ENCODE measurements at regions not wholly inside any gene's neighbourhood (a gene's known extent, or its start where the extent isn't known, plus 50 kb on each side); places are given as distances from the start of the nearest gene placed in this dataset.

GRCh38 chr4:116385583-116385982 is 699.8 kb downstream of the TRAM1L1 start:
- H3K36me3 Mint-ChIP-seq (ENCODE audit: insufficient read depth) = no peaks in the 10 kb centered on the region

GRCh38 chr4:116374815-116375214 is 710.6 kb downstream of the TRAM1L1 start:
- H3K27ac Mint-ChIP-seq (ENCODE audit: low read depth) = no peak overlapping the region
- H3K9me3 Mint-ChIP-seq = no peaks in the 10 kb centered on the region
- no peaks in the 10 kb centered on the region for H3K4me1 Mint-ChIP-seq
- ATAC-seq (replicated peaks; ENCODE audit: extremely low read depth, poor library complexity, severe bottlenecking) (no peak), DNase-seq (ENCODE audit: low spot score in 2 of 2) (no peak)
- H3K36me3 Mint-ChIP-seq (ENCODE audit: insufficient read depth) = no peaks in the 10 kb centered on the region
- H3K4me3 Mint-ChIP-seq = no peak overlapping the region
- no peaks in the 10 kb centered on the region for H3K27me3 Mint-ChIP-seq

More at GRCh38 chr4:116385583-116385982, 699.8 kb downstream of the TRAM1L1 start:
- ATAC-seq (replicated peaks; ENCODE audit: extremely low read depth, poor library complexity, severe bottlenecking) = no peak
- Mint-ChIP-seq H3K4me1 (no peaks in the 10 kb centered on the region), H3K27me3 (no peaks in the 10 kb centered on the region), H3K4me3 (no peak overlapping the region), H3K27ac (ENCODE audit: low read depth) (no peak overlapping the region), H3K9me3 (peaks cover 15% of the 10 kb centered on the region)
- no peak for DNase-seq (ENCODE audit: low spot score in 2 of 2)

GRCh38 chr4:116362583-116362982 is 722.8 kb downstream of the TRAM1L1 start:
- no peak for DNase-seq (ENCODE audit: low spot score in 2 of 2)
- no peaks in the 10 kb centered on the region for H3K36me3 Mint-ChIP-seq (ENCODE audit: insufficient read depth)
- no peak overlapping the region for H3K4me3 Mint-ChIP-seq
- no peak overlapping the region for H3K27ac Mint-ChIP-seq (ENCODE audit: low read depth)
- no peaks in the 10 kb centered on the region for H3K27me3 Mint-ChIP-seq
- H3K9me3 Mint-ChIP-seq = no peaks in the 10 kb centered on the region
- H3K4me1 Mint-ChIP-seq = no peaks in the 10 kb centered on the region
- ATAC-seq (replicated peaks; ENCODE audit: extremely low read depth, poor library complexity, severe bottlenecking) = no peak

GRCh38 chr4:116361790-116362189 is 723.6 kb downstream of the TRAM1L1 start:
- Mint-ChIP-seq H3K36me3 (ENCODE audit: insufficient read depth) (no peaks in the 10 kb centered on the region), H3K4me1 (no peaks in the 10 kb centered on the region), H3K27ac (ENCODE audit: low read depth) (no peak overlapping the region), H3K27me3 (no peaks in the 10 kb centered on the region), H3K9me3 (no peaks in the 10 kb centered on the region), H3K4me3 (no peak overlapping the region)
- ATAC-seq (replicated peaks; ENCODE audit: extremely low read depth, poor library complexity, severe bottlenecking) = no peak
- DNase-seq (ENCODE audit: low spot score in 2 of 2) = no peak

- no peaks in the 10 kb centered on the region for H3K27me3 Mint-ChIP-seq
- no peak for DNase-seq (ENCODE audit: low spot score in 2 of 2)
- no peak overlapping the region for H3K27ac Mint-ChIP-seq (ENCODE audit: low read depth)
- no peak for ATAC-seq (replicated peaks; ENCODE audit: extremely low read depth, poor library complexity, severe bottlenecking)
- no peaks in the 10 kb centered on the region for H3K9me3 Mint-ChIP-seq
- no peak overlapping the region for H3K4me3 Mint-ChIP-seq
- no peaks in the 10 kb centered on the region for H3K36me3 Mint-ChIP-seq (ENCODE audit: insufficient read depth)
- H3K4me1 Mint-ChIP-seq = no peaks in the 10 kb centered on the region
Measured at GRCh38 chr4:116358633-116359222, 726.6 kb downstream of the TRAM1L1 start.

DNA sequence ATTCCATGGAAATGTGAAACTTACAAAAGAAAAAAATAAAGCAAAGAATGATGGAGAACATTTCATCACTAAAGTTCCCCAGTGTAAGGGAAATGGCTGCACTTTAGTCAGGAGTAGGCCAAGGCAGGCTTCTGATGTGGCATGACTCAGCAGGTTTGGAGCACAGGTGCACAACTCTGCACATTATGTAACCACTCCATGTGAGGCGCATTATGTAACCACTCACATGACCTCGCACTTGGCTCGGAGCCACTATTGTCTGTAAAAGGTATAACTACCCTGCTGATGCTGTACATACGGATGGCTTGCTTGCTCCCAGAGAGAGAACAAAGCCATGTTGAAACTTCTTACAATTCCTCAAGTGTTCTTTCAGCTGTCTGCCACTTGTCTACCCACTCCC is 727.6 kb downstream of the TRAM1L1 start:
- H3K36me3 Mint-ChIP-seq (ENCODE audit: insufficient read depth) = no peaks in the 10 kb centered on the region
- H3K4me1 Mint-ChIP-seq = no peaks in the 10 kb centered on the region
- no peaks in the 10 kb centered on the region for H3K9me3 Mint-ChIP-seq
- ATAC-seq (replicated peaks; ENCODE audit: extremely low read depth, poor library complexity, severe bottlenecking) = no peak
- H3K4me3 Mint-ChIP-seq = no peak overlapping the region
- H3K27ac Mint-ChIP-seq (ENCODE audit: low read depth) = no peak overlapping the region
- no peaks in the 10 kb centered on the region for H3K27me3 Mint-ChIP-seq
- no peak for DNase-seq (ENCODE audit: low spot score in 2 of 2)

- Mint-ChIP-seq H3K4me3 (no peak overlapping the region), H3K27me3 (no peaks in the 10 kb centered on the region), H3K27ac (ENCODE audit: low read depth) (no peak overlapping the region), H3K9me3 (peaks cover 26% of the 10 kb centered on the region), H3K36me3 (ENCODE audit: insufficient read depth) (no peaks in the 10 kb centered on the region), H3K4me1 (no peaks in the 10 kb centered on the region)
- DNase-seq (ENCODE audit: low spot score in 2 of 2) (no peak), ATAC-seq (replicated peaks; ENCODE audit: extremely low read depth, poor library complexity, severe bottlenecking) (no peak)
Measured at GRCh38 chr4:116346750-116347149, 738.6 kb downstream of the TRAM1L1 start.

GRCh38 chr4:116343809-116344208 is 741.6 kb downstream of the TRAM1L1 start:
- H3K36me3 Mint-ChIP-seq (ENCODE audit: insufficient read depth) = no peaks in the 10 kb centered on the region
- no peaks in the 10 kb centered on the region for H3K4me1 Mint-ChIP-seq
- ATAC-seq (replicated peaks; ENCODE audit: extremely low read depth, poor library complexity, severe bottlenecking) = no peak
- no peak overlapping the region for H3K4me3 Mint-ChIP-seq
- H3K9me3 Mint-ChIP-seq = peaks cover 17% of the 10 kb centered on the region
- H3K27me3 Mint-ChIP-seq = no peaks in the 10 kb centered on the region
- DNase-seq (ENCODE audit: low spot score in 2 of 2) = no peak
- no peak overlapping the region for H3K27ac Mint-ChIP-seq (ENCODE audit: low read depth)

GRCh38 chr4:116342143-116342542 is 743.2 kb downstream of the TRAM1L1 start:
- Mint-ChIP-seq H3K4me3 (no peak overlapping the region), H3K27ac (ENCODE audit: low read depth) (no peak overlapping the region), H3K4me1 (no peaks in the 10 kb centered on the region), H3K27me3 (no peaks in the 10 kb centered on the region), H3K36me3 (ENCODE audit: insufficient read depth) (no peaks in the 10 kb centered on the region), H3K9me3 (peaks cover 12% of the 10 kb centered on the region)
- DNase-seq (ENCODE audit: low spot score in 2 of 2) (no peak), ATAC-seq (replicated peaks; ENCODE audit: extremely low read depth, poor library complexity, severe bottlenecking) (no peak)

DNA sequence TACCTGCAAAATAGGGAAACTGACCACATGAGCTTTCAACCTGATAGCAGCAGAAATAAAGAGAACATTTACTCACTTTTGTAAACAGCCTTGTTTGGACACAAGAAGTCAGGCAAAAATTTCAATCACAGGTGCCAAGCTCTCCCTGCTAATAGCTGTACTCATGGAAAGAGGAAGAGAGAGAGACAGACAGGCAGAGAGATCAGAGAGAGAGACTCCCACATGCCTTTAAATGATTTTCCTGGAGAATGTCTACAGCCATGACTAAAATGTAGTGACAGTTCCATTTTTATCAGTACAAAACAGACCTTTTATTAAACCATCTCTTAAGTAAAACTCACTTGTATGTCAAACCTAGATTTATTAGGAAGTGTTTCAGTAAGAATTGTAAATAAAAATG is 752.9 kb downstream of the TRAM1L1 start:
- Mint-ChIP-seq H3K27ac (ENCODE audit: low read depth) (no peak overlapping the region), H3K4me1 (no peaks in the 10 kb centered on the region), H3K4me3 (no peak overlapping the region), H3K27me3 (no peaks in the 10 kb centered on the region), H3K36me3 (ENCODE audit: insufficient read depth) (no peaks in the 10 kb centered on the region), H3K9me3 (peaks cover 21% of the 10 kb centered on the region)
- no peak for ATAC-seq (replicated peaks; ENCODE audit: extremely low read depth, poor library complexity, severe bottlenecking)
- DNase-seq (ENCODE audit: low spot score in 2 of 2) = no peak

GRCh38 chr4:116328261-116328860 is 757.0 kb downstream of the TRAM1L1 start:
- ATAC-seq (replicated peaks; ENCODE audit: extremely low read depth, poor library complexity, severe bottlenecking) (no peak), DNase-seq (ENCODE audit: low spot score in 2 of 2) (no peak)
- Mint-ChIP-seq H3K4me1 (no peaks in the 10 kb centered on the region), H3K36me3 (ENCODE audit: insufficient read depth) (no peaks in the 10 kb centered on the region), H3K4me3 (no peak overlapping the region), H3K27me3 (no peaks in the 10 kb centered on the region), H3K9me3 (peaks cover 18% of the 10 kb centered on the region), H3K27ac (ENCODE audit: low read depth) (no peak overlapping the region)

- no peaks in the 10 kb centered on the region for H3K4me1 Mint-ChIP-seq
- no peaks in the 10 kb centered on the region for H3K36me3 Mint-ChIP-seq (ENCODE audit: insufficient read depth)
- no peak for ATAC-seq (replicated peaks; ENCODE audit: extremely low read depth, poor library complexity, severe bottlenecking)
- no peak overlapping the region for H3K4me3 Mint-ChIP-seq
- H3K9me3 Mint-ChIP-seq = peaks cover 6% of the 10 kb centered on the region
- H3K27me3 Mint-ChIP-seq = no peaks in the 10 kb centered on the region
- no peak overlapping the region for H3K27ac Mint-ChIP-seq (ENCODE audit: low read depth)
- DNase-seq (ENCODE audit: low spot score in 2 of 2) = no peak
Measured at GRCh38 chr4:116323606-116324005, 761.8 kb downstream of the TRAM1L1 start.

DNA sequence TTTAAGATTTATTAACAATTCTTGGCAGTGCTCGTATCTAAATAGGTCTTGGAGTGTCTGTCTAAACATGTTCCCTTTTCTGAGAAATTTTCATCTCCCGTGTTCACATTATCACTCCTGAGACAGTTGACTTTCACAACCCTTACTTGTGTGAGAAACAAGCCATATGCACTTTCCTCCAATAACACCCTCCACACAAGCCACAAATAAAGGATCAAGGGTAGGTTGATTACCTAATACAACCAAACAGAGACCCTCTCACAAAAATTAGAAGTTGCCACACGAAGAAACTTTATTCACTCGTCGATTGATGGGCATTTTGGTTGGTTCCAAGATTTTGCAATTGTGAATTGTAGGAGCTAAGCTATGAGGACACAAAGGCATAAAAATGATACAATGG is 763.9 kb downstream of the TRAM1L1 start:
- no peaks in the 10 kb centered on the region for H3K36me3 Mint-ChIP-seq (ENCODE audit: insufficient read depth)
- no peaks in the 10 kb centered on the region for H3K4me1 Mint-ChIP-seq
- peaks cover 6% of the 10 kb centered on the region for H3K9me3 Mint-ChIP-seq
- no peak overlapping the region for H3K4me3 Mint-ChIP-seq
- ATAC-seq (replicated peaks; ENCODE audit: extremely low read depth, poor library complexity, severe bottlenecking) (no peak), DNase-seq (ENCODE audit: low spot score in 2 of 2) (no peak)
- H3K27me3 Mint-ChIP-seq = no peaks in the 10 kb centered on the region
- H3K27ac Mint-ChIP-seq (ENCODE audit: low read depth) = no peak overlapping the region
